ENCODE measurements at regions not wholly inside any gene's neighbourhood (a gene's known extent, or its start where the extent isn't known, plus 50 kb on each side); places are given as distances from the start of the nearest gene placed in this dataset.

DNA sequence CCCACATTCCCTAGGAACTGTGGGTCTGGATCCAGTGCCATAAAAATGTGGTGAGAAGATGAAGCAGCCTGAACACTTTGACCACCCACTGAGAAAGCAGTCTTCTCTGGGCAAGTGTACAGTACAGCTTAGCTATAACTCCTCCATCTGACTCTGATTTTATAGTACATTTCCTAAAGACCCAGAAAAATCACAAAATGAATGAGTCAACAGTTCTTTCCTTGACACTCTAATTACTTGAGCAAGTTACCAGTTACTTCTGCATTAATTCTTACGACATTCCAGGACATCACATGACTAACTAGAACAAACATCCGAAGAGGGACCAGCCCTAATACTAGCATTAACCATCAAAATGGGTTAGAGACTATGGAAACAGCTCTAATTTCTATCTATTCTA lies 148.1 kb upstream of the PEX5L start:
- H3K36me3 ChIP-seq (ENCODE audit: control insufficient read depth, insufficient read depth, low read length) = no peaks in the 10 kb centered on the region
- no peak overlapping the region for H3K9ac ChIP-seq (ENCODE audit: low read length)
- peaks cover 4% of the 10 kb centered on the region; the same call in 1 of the 2 replicates for H3K4me1 ChIP-seq (ENCODE audit: control insufficient read depth, insufficient read depth, low read length)
- H3K27me3 ChIP-seq (ENCODE audit: control insufficient read depth, insufficient read depth, low read length) = no peaks in the 10 kb centered on the region
- H3K4me3 ChIP-seq (ENCODE audit: low read depth, low read length) = no peak overlapping the region
- H3K9me3 ChIP-seq (ENCODE audit: control insufficient read depth, insufficient read depth, low read depth, low read length) = no peaks in the 10 kb centered on the region
- no peak overlapping the region for H3K27ac ChIP-seq (ENCODE audit: low read depth, low read length)

DNA sequence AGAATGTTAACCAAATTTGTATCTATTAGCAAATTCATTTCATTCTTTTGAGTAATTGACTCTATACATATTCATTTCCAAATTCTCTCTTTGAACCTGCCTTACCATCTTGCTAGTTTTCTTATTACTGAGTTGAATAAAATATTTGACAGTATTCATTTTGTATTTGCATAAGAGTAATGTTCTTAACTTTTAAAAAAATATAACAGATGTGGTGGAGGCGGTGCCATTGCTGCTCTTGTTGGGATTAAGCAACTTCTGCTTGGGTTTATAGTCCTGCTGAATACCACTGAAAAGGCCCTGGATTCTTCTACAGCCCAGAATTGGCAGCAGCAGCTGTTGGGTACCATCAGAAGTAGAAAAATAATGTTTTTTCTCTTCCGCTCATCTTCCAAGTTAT lies 148.9 kb upstream of the PEX5L start:
- H3K9me3 ChIP-seq (ENCODE audit: control insufficient read depth, insufficient read depth, low read depth, low read length) = no peaks in the 10 kb centered on the region
- no peak overlapping the region for H3K4me3 ChIP-seq (ENCODE audit: low read depth, low read length)
- no peak overlapping the region for H3K27ac ChIP-seq (ENCODE audit: low read depth, low read length)
- H3K9ac ChIP-seq (ENCODE audit: low read length) = no peak overlapping the region
- no peaks in the 10 kb centered on the region for H3K27me3 ChIP-seq (ENCODE audit: control insufficient read depth, insufficient read depth, low read length)
- H3K36me3 ChIP-seq (ENCODE audit: control insufficient read depth, insufficient read depth, low read length) = no peaks in the 10 kb centered on the region
- H3K4me1 ChIP-seq (ENCODE audit: control insufficient read depth, insufficient read depth, low read length) = no peaks in the 10 kb centered on the region

DNA sequence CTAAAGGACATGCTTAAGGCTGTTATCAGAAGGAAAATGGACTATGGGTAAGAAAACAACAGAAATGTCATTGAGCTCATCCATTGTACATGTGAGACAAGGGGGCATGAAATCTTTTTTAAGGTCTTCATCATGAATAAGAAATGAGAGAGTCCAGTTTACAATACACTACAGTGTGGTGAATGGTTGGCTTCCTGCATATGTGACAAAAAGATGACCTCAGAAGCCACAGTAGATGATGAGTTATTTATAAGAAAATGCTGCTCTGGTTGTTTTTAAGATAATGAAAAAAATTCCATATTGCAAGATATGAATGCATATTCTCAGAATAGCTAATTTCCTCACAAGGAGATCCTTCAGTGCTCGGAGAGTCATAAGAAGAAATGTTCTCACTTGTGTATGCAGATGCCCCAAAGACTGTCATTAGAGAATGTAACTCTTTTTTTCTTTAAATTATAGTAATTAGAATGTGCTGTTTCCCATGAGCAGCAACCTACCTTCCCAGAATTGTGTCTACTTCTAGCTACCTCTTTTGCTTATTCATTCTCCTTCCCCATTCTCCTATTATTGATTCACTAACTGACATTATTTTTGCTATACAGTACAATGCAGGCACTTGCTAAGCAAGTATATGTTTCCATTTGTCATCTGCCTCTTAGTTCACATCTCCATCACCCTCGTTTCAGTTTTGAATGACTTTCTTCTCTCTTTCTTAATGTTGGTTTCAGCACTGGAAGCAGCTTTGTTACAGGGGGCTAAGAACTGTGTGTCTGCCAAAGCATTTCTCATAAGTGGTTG lies 152.0 kb upstream of the PEX5L start:
- no peaks in the 10 kb centered on the region for H3K27me3 ChIP-seq (ENCODE audit: control insufficient read depth, insufficient read depth, low read length)
- H3K9me3 ChIP-seq (ENCODE audit: control insufficient read depth, insufficient read depth, low read depth, low read length) = no peaks in the 10 kb centered on the region
- no peak overlapping the region for H3K4me3 ChIP-seq (ENCODE audit: low read depth, low read length)
- no peaks in the 10 kb centered on the region for H3K4me1 ChIP-seq (ENCODE audit: control insufficient read depth, insufficient read depth, low read length)
- H3K27ac ChIP-seq (ENCODE audit: low read depth, low read length) = no peak overlapping the region
- no peaks in the 10 kb centered on the region for H3K36me3 ChIP-seq (ENCODE audit: control insufficient read depth, insufficient read depth, low read length)
- no peak overlapping the region for H3K9ac ChIP-seq (ENCODE audit: low read length)

DNA sequence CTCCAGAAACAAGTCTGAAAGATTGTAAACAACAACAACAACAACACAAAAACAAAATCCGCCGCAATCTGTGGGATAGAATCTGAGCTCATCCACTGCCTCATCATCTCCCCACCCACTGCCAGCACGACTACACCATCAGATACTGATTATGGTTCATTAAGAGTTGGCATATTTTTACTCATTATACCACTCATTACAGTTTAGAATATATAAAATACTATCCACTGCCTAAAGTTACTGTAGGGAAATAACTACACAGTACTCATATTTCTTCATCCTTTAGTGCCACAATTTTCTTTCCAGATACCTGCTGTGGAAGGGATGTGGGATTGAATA lies 152.5 kb upstream of the PEX5L start:
- Histone ChIP-seq H3K4me3 (ENCODE audit: low read depth, low read length) (no peak overlapping the region), H3K9me3 (ENCODE audit: control insufficient read depth, insufficient read depth, low read depth, low read length) (no peaks in the 10 kb centered on the region), H3K4me1 (ENCODE audit: control insufficient read depth, insufficient read depth, low read length) (no peaks in the 10 kb centered on the region), H3K27me3 (ENCODE audit: control insufficient read depth, insufficient read depth, low read length) (no peaks in the 10 kb centered on the region), H3K36me3 (ENCODE audit: control insufficient read depth, insufficient read depth, low read length) (no peaks in the 10 kb centered on the region), H3K27ac (ENCODE audit: low read depth, low read length) (no peak overlapping the region), H3K9ac (ENCODE audit: low read length) (no peak overlapping the region)

DNA sequence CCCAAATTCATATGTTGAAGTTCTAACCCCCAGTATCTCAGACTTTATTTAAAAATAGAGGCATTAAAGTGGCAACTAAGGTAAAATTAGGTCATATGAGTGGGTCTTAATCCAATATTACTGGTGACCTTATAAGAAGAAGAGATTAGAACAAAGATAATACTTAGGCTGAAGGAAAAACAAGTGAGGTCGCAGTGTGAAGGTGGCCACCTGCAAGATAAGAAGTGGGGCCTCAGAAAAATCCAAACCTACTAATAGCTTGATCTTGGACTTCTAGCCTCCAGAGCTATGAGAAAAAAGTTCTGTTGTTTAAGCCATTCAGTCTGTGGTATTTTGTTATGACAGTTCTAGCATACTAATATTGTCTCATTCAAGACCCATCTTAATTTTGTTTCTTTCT lies 159.9 kb upstream of the PEX5L start:
- Histone ChIP-seq H3K27ac (ENCODE audit: low read depth, low read length) (no peak overlapping the region), H3K27me3 (ENCODE audit: control insufficient read depth, insufficient read depth, low read length) (no peaks in the 10 kb centered on the region)

DNA sequence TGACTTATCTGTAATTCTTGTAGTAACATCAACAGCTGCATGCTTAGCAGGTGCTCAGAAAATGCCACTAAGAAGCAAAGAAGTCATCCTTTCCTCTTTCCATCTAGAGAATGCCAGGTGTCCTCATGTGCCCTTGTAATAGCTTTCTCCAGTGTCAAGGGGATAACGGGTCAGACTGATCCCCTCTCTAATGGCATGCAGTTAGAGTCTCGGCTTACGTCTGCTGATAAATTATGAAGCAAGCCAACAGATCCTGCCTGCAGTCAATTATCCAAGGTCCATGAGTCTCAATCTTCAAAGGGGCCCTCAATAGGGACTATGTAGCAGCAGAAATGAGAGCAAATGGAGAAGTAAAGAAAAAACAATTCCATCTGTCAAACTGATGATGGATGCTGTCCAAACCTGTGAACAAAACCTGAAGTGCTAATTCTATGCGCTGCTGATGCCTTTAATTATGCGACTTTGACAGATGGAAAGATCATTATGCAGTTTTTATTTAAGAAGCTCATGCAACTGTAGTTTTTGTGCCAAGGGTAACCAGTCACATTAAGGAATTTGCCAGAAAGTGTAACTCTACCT lies 162.8 kb upstream of the PEX5L start:
- Histone ChIP-seq H3K4me1 (ENCODE audit: control insufficient read depth, insufficient read depth, low read length) (peaks cover 7% of the 10 kb centered on the region; the same call in 1 of the 2 replicates), H3K4me3 (ENCODE audit: low read depth, low read length) (no peak overlapping the region), H3K9ac (ENCODE audit: low read length) (no peak overlapping the region), H3K9me3 (ENCODE audit: control insufficient read depth, insufficient read depth, low read depth, low read length) (no peaks in the 10 kb centered on the region), H3K36me3 (ENCODE audit: control insufficient read depth, insufficient read depth, low read length) (no peaks in the 10 kb centered on the region), H3K27me3 (ENCODE audit: control insufficient read depth, insufficient read depth, low read length) (no peaks in the 10 kb centered on the region), H3K27ac (ENCODE audit: low read depth, low read length) (no peak overlapping the region)

More for the DNA sequence above, 159.9 kb upstream of the PEX5L start:
- H3K36me3 ChIP-seq (ENCODE audit: control insufficient read depth, insufficient read depth, low read length) = no peaks in the 10 kb centered on the region
- no peak overlapping the region for H3K4me3 ChIP-seq (ENCODE audit: low read depth, low read length)
- no peaks in the 10 kb centered on the region for H3K9me3 ChIP-seq (ENCODE audit: control insufficient read depth, insufficient read depth, low read depth, low read length)
- no peaks in the 10 kb centered on the region for H3K4me1 ChIP-seq (ENCODE audit: control insufficient read depth, insufficient read depth, low read length)
- H3K9ac ChIP-seq (ENCODE audit: low read length) = no peak overlapping the region

DNA sequence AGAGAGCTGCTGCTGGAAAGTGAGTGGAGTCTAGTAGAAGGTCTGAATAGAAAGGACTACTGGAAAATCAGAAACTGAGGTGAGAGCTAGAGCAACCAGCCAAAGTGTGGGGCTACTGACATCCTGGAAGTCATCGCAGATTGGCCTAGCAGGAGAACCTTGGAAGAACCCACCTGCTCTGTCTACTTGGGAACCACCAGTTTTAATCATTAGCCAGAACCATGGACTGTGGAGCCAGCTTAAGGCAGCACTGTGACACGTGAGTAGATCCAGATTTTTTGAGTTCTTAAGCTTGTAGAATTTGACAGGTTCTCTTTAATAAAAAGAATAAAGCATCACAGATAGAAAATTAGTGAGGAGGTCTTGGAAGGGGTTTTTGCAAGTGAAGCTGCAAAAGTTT lies 179.1 kb upstream of the PEX5L start:
- no peaks in the 10 kb centered on the region for H3K36me3 ChIP-seq (ENCODE audit: control insufficient read depth, insufficient read depth, low read length)
- H3K27me3 ChIP-seq (ENCODE audit: control insufficient read depth, insufficient read depth, low read length) = no peaks in the 10 kb centered on the region
- H3K4me1 ChIP-seq (ENCODE audit: control insufficient read depth, insufficient read depth, low read length) = no peaks in the 10 kb centered on the region
- no peak overlapping the region for H3K4me3 ChIP-seq (ENCODE audit: low read depth, low read length)
- no peak overlapping the region for H3K9ac ChIP-seq (ENCODE audit: low read length)
- no peak overlapping the region for H3K27ac ChIP-seq (ENCODE audit: low read depth, low read length)
- H3K9me3 ChIP-seq (ENCODE audit: control insufficient read depth, insufficient read depth, low read depth, low read length) = peaks cover 4% of the 10 kb centered on the region; the same call in 1 of the 2 replicates

DNA sequence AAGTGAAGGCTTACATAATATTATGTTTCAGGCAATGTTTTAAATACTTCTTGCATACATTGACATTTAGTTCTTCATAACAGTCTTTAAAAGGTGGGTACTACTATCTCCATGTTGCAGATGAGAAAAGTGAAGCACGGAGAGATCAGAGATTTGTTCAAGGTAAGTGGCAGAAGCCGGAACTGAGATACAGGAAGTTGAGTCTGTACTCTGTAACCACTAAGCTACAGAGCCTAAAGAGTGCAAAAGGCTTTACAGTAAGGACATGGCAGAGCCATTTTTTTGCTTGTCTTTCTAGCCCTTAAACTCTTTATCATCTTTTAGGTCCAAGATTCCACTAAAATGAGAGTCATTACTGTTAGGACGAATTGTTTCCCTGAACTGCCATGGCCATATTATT lies 186.5 kb upstream of the PEX5L start:
- Histone ChIP-seq H3K4me3 (ENCODE audit: low read depth, low read length) (no peak overlapping the region), H3K27me3 (ENCODE audit: control insufficient read depth, insufficient read depth, low read length) (no peaks in the 10 kb centered on the region), H3K4me1 (ENCODE audit: control insufficient read depth, insufficient read depth, low read length) (no peaks in the 10 kb centered on the region), H3K9me3 (ENCODE audit: control insufficient read depth, insufficient read depth, low read depth, low read length) (peaks cover 17% of the 10 kb centered on the region), H3K27ac (ENCODE audit: low read depth, low read length) (no peak overlapping the region), H3K36me3 (ENCODE audit: control insufficient read depth, insufficient read depth, low read length) (no peaks in the 10 kb centered on the region), H3K9ac (ENCODE audit: low read length) (no peak overlapping the region)

DNA sequence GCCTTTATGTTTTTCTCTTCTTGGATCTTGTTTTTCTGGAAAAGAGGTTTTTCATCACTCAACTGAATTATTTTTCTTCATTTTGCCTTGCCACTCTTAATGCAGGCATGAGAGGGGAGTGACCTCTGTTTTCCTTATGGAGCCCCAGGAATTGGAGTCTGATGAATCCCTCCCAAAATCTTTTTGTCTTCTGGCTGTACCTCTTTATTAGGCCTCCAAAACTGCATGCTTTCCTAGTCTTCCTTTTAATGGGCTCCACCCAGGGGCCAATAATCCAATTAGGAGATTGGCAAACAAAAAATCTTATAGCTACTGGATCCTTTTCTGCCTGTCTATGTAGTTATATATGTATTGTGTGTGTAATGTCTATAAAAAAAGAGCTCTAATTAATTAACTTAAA lies 192.4 kb upstream of the PEX5L start:
- Histone ChIP-seq H3K36me3 (ENCODE audit: control insufficient read depth, insufficient read depth, low read length) (no peaks in the 10 kb centered on the region), H3K9me3 (ENCODE audit: control insufficient read depth, insufficient read depth, low read depth, low read length) (peaks cover 59% of the 10 kb centered on the region), H3K4me1 (ENCODE audit: control insufficient read depth, insufficient read depth, low read length) (no peaks in the 10 kb centered on the region), H3K9ac (ENCODE audit: low read length) (no peak overlapping the region), H3K4me3 (ENCODE audit: low read depth, low read length) (no peak overlapping the region), H3K27me3 (ENCODE audit: control insufficient read depth, insufficient read depth, low read length) (no peaks in the 10 kb centered on the region), H3K27ac (ENCODE audit: low read depth, low read length) (no peak overlapping the region)

DNA sequence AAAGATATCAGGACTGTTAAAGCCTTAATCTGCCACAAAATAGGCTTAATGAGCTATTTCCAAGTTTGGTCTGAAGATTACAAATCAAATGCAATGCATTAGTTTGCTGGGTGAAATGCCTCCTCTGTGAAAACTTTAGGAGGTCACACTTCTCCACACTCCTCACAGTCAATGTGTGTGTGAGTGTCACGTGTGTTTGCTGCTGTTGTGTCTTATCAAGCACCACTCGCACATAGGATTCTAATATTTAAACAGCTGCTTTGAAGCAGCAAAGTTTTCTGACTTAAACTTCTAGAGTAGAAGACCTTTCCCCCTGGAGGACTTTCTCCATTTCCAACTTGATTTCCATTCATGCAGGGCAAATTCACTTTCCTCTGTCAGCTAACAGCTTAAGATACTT lies 203.2 kb upstream of the PEX5L start:
- Histone ChIP-seq H3K9me3 (ENCODE audit: control insufficient read depth, insufficient read depth, low read depth, low read length) (peaks cover 14% of the 10 kb centered on the region), H3K9ac (ENCODE audit: low read length) (no peak overlapping the region), H3K4me1 (ENCODE audit: control insufficient read depth, insufficient read depth, low read length) (no peaks in the 10 kb centered on the region), H3K27ac (ENCODE audit: low read depth, low read length) (no peak overlapping the region), H3K4me3 (ENCODE audit: low read depth, low read length) (no peak overlapping the region), H3K36me3 (ENCODE audit: control insufficient read depth, insufficient read depth, low read length) (no peaks in the 10 kb centered on the region), H3K27me3 (ENCODE audit: control insufficient read depth, insufficient read depth, low read length) (no peaks in the 10 kb centered on the region)

DNA sequence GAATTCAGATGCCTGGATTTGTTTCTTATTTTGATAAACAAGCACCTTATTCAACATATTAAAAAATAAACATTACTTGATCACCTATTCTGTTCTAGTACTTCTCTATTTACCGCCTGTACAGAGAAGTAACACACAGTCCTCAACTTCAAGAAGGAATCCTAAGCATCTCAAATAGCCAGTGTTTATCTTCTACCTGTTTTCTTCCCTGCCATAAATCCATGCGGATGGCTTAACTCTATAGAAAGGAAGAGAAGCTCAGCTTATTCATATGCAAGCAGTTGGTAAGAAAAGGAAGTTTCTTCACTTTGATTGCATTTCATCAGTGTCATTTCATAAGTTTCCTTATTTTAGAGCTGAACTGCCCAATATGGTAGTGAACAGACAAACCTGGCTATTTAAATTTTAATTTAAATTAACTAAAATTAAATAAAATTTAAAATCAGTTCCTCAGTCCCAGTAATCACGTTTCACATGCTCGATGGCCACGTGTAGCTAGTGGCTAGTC lies 210.0 kb upstream of the PEX5L start:
- peaks cover 8% of the 10 kb centered on the region; the same call in 1 of the 2 replicates for H3K4me1 ChIP-seq (ENCODE audit: control insufficient read depth, insufficient read depth, low read length)
- H3K9ac ChIP-seq (ENCODE audit: low read length) = no peak overlapping the region
- H3K27me3 ChIP-seq (ENCODE audit: control insufficient read depth, insufficient read depth, low read length) = no peaks in the 10 kb centered on the region
- no peaks in the 10 kb centered on the region for H3K9me3 ChIP-seq (ENCODE audit: control insufficient read depth, insufficient read depth, low read depth, low read length)
- H3K36me3 ChIP-seq (ENCODE audit: control insufficient read depth, insufficient read depth, low read length) = no peaks in the 10 kb centered on the region
- H3K27ac ChIP-seq (ENCODE audit: low read depth, low read length) = no peak overlapping the region
- no peak overlapping the region for H3K4me3 ChIP-seq (ENCODE audit: low read depth, low read length)

Measured in HUES6 (cell line).